ENCODE measurements at regions not wholly inside any gene's neighbourhood (a gene's known extent, or its start where the extent isn't known, plus 50 kb on each side); places are given as distances from the start of the nearest gene placed in this dataset.

- Histone ChIP-seq H3K4me3 (ENCODE audit: low read length) (no peak overlapping the region), H3K27me3 (ENCODE audit: insufficient read depth, low read length) (no peaks in the 10 kb centered on the region), H3K9me3 (ENCODE audit: low read depth, low read length) (no peaks in the 10 kb centered on the region), H3K4me1 (ENCODE audit: insufficient read depth, low read length) (no peaks in the 10 kb centered on the region)
These were observed 828.5 kb upstream of the NECTIN3 start for GRCh38 chr3:110243081-110243480.

DNA sequence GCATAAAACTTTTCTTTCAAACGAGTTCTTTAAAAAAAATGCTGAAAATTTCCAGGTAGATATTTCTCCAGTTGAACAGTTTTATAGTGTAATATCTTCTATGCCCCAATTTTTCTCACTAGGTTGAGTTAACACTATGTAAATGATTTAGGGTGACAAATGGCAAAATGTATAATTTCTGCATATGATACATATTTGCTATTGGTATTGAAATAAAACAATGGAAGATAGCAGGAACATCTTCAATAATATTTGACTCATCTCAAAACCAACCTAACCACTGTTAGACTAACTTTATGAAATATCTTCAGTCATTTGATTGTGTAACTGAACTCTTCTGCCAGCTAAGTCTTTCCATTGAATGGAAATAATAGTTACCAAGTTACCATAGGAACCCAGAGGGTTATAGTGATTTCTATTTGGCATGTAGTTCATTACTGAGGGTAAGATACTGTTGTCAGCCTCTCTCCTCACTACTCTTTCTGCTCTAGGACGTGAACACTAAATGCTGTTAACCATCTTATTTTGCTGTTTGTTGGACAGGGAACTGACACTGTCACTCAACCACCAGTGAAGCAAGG is 824.7 kb upstream of the NECTIN3 start:
- no peaks in the 10 kb centered on the region for H3K9me3 ChIP-seq (ENCODE audit: low read depth, low read length)
- no peak overlapping the region for H3K4me3 ChIP-seq (ENCODE audit: low read length)
- H3K4me1 ChIP-seq (ENCODE audit: insufficient read depth, low read length), result no peaks in the 10 kb centered on the region
- no peaks in the 10 kb centered on the region for H3K27me3 ChIP-seq (ENCODE audit: insufficient read depth, low read length)

DNA sequence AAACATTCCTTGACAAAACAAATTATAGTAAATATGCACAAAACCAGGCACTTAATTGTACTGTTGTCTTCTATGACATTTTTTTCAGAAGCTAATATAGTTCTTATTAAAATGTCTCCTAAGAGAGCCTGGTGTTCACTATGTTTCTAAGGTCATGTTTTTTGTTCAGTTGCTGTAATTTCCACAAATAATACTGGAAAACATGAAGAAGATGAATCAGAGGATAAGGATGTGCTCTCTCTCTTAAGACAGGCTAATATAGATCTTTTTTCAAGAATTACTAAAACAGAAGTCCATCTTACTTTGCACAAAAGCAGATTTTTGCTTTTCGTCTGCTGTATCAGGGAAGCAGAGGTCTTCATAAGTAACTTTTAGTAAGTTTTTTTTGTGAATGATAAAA is 823.0 kb upstream of the NECTIN3 start:
- no peaks in the 10 kb centered on the region for H3K9me3 ChIP-seq (ENCODE audit: low read depth, low read length)
- H3K4me3 ChIP-seq (ENCODE audit: low read length), result no peak overlapping the region
- H3K27me3 ChIP-seq (ENCODE audit: insufficient read depth, low read length), result no peaks in the 10 kb centered on the region
- no peaks in the 10 kb centered on the region for H3K4me1 ChIP-seq (ENCODE audit: insufficient read depth, low read length)

DNA sequence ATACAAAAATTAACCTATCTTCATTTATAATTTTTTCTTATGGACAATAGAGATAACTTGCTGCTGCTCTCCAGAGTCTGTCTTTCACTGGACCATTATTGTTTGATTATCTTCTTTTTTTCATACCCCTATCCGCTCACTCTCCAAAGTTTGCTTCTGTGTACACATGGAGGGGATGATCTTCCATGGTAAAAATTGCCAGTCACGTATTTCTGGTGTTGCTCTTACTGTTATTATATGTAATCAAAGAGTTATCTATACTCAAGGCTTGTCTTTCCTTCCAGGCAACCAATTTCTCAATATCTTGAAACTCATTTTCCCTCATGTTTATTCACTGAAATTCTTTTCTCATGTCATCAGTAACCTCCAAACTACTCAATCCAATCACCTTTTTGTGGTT is 817.8 kb upstream of the NECTIN3 start:
- H3K27me3 ChIP-seq (ENCODE audit: insufficient read depth, low read length), result no peaks in the 10 kb centered on the region
- H3K4me1 ChIP-seq (ENCODE audit: insufficient read depth, low read length), result no peaks in the 10 kb centered on the region
- no peak overlapping the region for H3K4me3 ChIP-seq (ENCODE audit: low read length)
- no peaks in the 10 kb centered on the region for H3K9me3 ChIP-seq (ENCODE audit: low read depth, low read length)

GRCh38 chr3:110254591-110254990 is 817.0 kb upstream of the NECTIN3 start:
- Histone ChIP-seq H3K4me3 (ENCODE audit: low read length) (no peak overlapping the region), H3K9me3 (ENCODE audit: low read depth, low read length) (no peaks in the 10 kb centered on the region), H3K4me1 (ENCODE audit: insufficient read depth, low read length) (no peaks in the 10 kb centered on the region), H3K27me3 (ENCODE audit: insufficient read depth, low read length) (no peaks in the 10 kb centered on the region)

- Histone ChIP-seq H3K27me3 (ENCODE audit: insufficient read depth, low read length) (no peaks in the 10 kb centered on the region), H3K4me1 (ENCODE audit: insufficient read depth, low read length) (no peaks in the 10 kb centered on the region), H3K4me3 (ENCODE audit: low read length) (no peak overlapping the region), H3K9me3 (ENCODE audit: low read depth, low read length) (no peaks in the 10 kb centered on the region)
These were observed 810.5 kb upstream of the NECTIN3 start for GRCh38 chr3:110261141-110261540.

- no peak overlapping the region for H3K4me3 ChIP-seq (ENCODE audit: low read length)
- no peaks in the 10 kb centered on the region for H3K9me3 ChIP-seq (ENCODE audit: low read depth, low read length)
- no peaks in the 10 kb centered on the region for H3K4me1 ChIP-seq (ENCODE audit: insufficient read depth, low read length)
- no peaks in the 10 kb centered on the region for H3K27me3 ChIP-seq (ENCODE audit: insufficient read depth, low read length)
These were observed 808.7 kb upstream of the NECTIN3 start for GRCh38 chr3:110262896-110263295.

- no peaks in the 10 kb centered on the region for H3K9me3 ChIP-seq (ENCODE audit: low read depth, low read length)
- H3K4me3 ChIP-seq (ENCODE audit: low read length), result no peak overlapping the region
- H3K4me1 ChIP-seq (ENCODE audit: insufficient read depth, low read length), result no peaks in the 10 kb centered on the region
- no peaks in the 10 kb centered on the region for H3K27me3 ChIP-seq (ENCODE audit: insufficient read depth, low read length)
These were observed 806.3 kb upstream of the NECTIN3 start for GRCh38 chr3:110265302-110265701.

- H3K9me3 ChIP-seq (ENCODE audit: low read depth, low read length), result no peaks in the 10 kb centered on the region
- H3K4me1 ChIP-seq (ENCODE audit: insufficient read depth, low read length), result no peaks in the 10 kb centered on the region
These were observed 804.2 kb upstream of the NECTIN3 start for GRCh38 chr3:110267304-110267845.

GRCh38 chr3:110272525-110272924 is 799.1 kb upstream of the NECTIN3 start:
- H3K4me3 ChIP-seq (ENCODE audit: low read length), result no peak overlapping the region
- H3K27me3 ChIP-seq (ENCODE audit: insufficient read depth, low read length), result no peaks in the 10 kb centered on the region
- H3K4me1 ChIP-seq (ENCODE audit: insufficient read depth, low read length), result no peaks in the 10 kb centered on the region
- no peaks in the 10 kb centered on the region for H3K9me3 ChIP-seq (ENCODE audit: low read depth, low read length)

More at GRCh38 chr3:110267304-110267845, 804.2 kb upstream of the NECTIN3 start:
- no peaks in the 10 kb centered on the region for H3K27me3 ChIP-seq (ENCODE audit: insufficient read depth, low read length)
- no peak overlapping the region for H3K4me3 ChIP-seq (ENCODE audit: low read length)

DNA sequence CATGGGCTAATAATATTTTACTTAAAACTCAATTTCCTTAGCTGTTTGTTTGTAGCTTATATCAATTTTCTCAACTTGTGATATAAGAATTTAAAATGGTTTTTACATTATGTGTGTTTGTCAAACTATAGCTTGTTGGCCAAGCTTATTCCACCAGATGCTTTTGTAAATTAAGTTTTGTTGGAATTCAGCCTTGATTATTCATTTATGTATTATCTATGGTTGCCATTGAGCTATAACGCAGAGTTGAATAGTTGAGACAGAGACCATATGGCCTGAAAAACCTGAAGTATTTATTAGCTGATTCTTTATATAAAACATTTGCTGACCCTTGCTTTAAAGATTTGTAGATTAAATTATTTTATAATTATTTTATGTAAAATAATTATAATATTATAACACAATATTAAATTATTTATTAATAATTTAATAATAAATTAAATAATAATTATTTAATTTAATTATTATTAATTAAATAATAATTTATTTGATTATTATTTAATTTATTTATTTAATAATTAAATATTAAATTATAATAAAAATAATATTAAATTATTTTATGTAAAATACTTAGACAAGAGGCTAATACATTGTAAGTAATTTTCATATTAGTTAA is 779.6 kb upstream of the NECTIN3 start:
- Histone ChIP-seq H3K4me3 (ENCODE audit: low read length) (no peak overlapping the region), H3K9me3 (ENCODE audit: low read depth, low read length) (peaks cover 6% of the 10 kb centered on the region), H3K4me1 (ENCODE audit: insufficient read depth, low read length) (no peaks in the 10 kb centered on the region), H3K27me3 (ENCODE audit: insufficient read depth, low read length) (no peaks in the 10 kb centered on the region)

DNA sequence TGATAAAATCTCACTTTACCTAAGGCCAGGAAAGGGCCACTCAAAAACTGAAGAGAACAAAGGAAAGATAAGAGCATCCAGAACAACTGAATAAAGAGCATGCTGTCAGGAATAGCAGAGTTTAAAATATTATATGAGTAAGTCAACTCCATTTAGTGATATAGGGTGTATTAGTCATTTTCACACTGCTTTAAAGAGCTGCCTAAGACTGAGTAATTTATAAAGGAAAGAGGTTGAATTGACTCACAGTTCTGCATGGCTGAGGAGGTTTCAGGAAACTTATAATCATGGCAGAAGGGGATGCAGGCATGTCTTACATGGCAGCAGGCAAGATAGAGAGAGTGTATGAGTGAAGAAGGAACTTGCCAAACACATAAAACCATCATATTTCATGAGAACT is 778.0 kb upstream of the NECTIN3 start:
- Histone ChIP-seq H3K4me1 (ENCODE audit: insufficient read depth, low read length) (no peaks in the 10 kb centered on the region), H3K27me3 (ENCODE audit: insufficient read depth, low read length) (no peaks in the 10 kb centered on the region), H3K4me3 (ENCODE audit: low read length) (no peak overlapping the region), H3K9me3 (ENCODE audit: low read depth, low read length) (no peaks in the 10 kb centered on the region)

- H3K4me3 ChIP-seq (ENCODE audit: low read length), result no peak overlapping the region
- H3K27me3 ChIP-seq (ENCODE audit: insufficient read depth, low read length), result no peaks in the 10 kb centered on the region
- H3K9me3 ChIP-seq (ENCODE audit: low read depth, low read length), result no peaks in the 10 kb centered on the region
- H3K4me1 ChIP-seq (ENCODE audit: insufficient read depth, low read length), result no peaks in the 10 kb centered on the region
These were observed 774.7 kb upstream of the NECTIN3 start for GRCh38 chr3:110296885-110297284.

GRCh38 chr3:110301781-110302180 is 769.8 kb upstream of the NECTIN3 start:
- no peak overlapping the region for H3K4me3 ChIP-seq (ENCODE audit: low read length)
- H3K9me3 ChIP-seq (ENCODE audit: low read depth, low read length), result no peaks in the 10 kb centered on the region
- H3K4me1 ChIP-seq (ENCODE audit: insufficient read depth, low read length), result no peaks in the 10 kb centered on the region
- no peaks in the 10 kb centered on the region for H3K27me3 ChIP-seq (ENCODE audit: insufficient read depth, low read length)

DNA sequence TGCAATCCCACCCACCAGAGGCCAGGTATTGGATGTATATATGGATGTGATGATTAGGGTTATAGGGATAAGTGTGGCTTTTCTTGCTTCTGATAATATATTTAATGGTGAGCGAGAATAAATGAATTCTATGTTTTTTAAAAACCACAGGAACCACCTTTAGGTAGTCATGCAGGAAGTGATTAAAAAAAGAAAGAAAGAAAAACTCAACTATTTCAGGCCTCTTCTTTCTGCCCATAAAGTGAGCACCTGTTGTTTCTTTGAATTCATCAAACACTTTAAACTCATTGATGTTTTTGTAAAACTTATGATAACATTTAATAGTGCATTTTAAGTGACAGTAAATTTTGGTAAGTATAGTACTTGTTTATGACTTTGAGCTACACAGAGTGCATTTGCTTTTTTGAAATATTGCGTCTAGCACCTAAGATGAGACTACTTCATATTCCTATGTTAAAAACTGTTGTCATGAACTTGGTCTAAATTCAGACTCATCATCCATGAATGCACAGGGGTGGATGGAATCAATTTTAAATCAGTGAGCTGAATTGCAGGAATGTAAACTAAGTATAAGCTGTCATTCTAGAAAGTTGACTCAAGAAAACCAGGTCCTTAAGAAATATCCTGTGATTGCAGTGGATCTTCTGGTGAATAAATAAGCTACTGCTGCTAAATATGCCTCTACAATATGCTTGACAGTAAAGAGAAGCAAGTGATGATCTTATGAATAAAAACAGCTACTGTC is 764.4 kb upstream of the NECTIN3 start:
- no peaks in the 10 kb centered on the region for H3K4me1 ChIP-seq (ENCODE audit: insufficient read depth, low read length)
- H3K4me3 ChIP-seq (ENCODE audit: low read length), result no peak overlapping the region
- no peaks in the 10 kb centered on the region for H3K9me3 ChIP-seq (ENCODE audit: low read depth, low read length)
- no peaks in the 10 kb centered on the region for H3K27me3 ChIP-seq (ENCODE audit: insufficient read depth, low read length)

Data from mononuclear cell (primary cell).